ENCODE measurements at regions not wholly inside any gene's neighbourhood (a gene's known extent, or its start where the extent isn't known, plus 50 kb on each side); places are given as distances from the start of the nearest gene placed in this dataset.

DNA sequence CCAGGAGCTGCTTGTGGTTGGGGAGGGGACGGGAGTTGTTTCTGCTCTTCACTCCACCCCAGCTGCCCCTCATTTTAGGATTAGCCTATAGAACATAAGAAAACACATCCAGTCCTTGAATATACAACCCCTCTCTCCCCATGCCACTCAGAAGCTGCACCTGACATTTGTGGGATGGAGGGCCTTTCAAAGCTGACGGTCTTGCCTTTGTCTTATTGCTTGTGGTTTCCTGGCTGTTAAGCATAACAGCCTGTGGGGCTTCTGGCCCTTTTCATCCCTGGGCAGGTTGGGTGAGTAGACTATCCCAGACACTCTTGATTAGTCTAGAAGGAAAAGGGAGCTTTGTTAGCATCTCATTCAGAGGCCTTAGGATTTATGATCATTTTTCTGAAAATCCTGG, 407.6 kb upstream of the BOD1L1 start:
- Histone ChIP-seq H2BK15ac (ENCODE audit: low read length) (no peak overlapping the region), H2AFZ (ENCODE audit: low read length) (no peak overlapping the region), H3K4me3 (ENCODE audit: extremely low read depth in 1 of 4, insufficient read depth in 2 of 4, low read depth in 3 of 4, low read length in 4 of 4) (no peak overlapping the region), H3K56ac (replicated peaks; ENCODE audit: insufficient read length, low read depth, low read length) (no peak overlapping the region), H3K79me2 (ENCODE audit: control insufficient read depth in 1 of 2, insufficient read depth in 2 of 2, low read length in 2 of 2) (no peaks in the 10 kb centered on the region), H3K27ac (ENCODE audit: low read depth, low read length) (no peak overlapping the region), H4K8ac (ENCODE audit: extremely low read depth, insufficient read depth, low read length) (no peak overlapping the region), H3K27me3 (replicated peaks in 1 of 4; ENCODE audit: control insufficient read depth in 3 of 4, extremely low read depth in 1 of 4, insufficient read depth in 3 of 4, low read length in 3 of 4) (no peaks in the 10 kb centered on the region), H3K4me2 (ENCODE audit: insufficient read depth in 1 of 2, low read depth in 2 of 2, low read length in 2 of 2) (no peak overlapping the region), H3K18ac (ENCODE audit: extremely low read depth, low read length) (no peak overlapping the region), H2BK120ac (replicated peaks; ENCODE audit: low read depth, low read length) (no peak overlapping the region), H3K79me1 (ENCODE audit: low read depth, low read length) (no peaks in the 10 kb centered on the region), H3K9ac (replicated peaks in 1 of 4; ENCODE audit: extremely low read depth in 1 of 4, low read depth in 3 of 4, low read length in 3 of 4) (no peak overlapping the region), H3K14ac (ENCODE audit: insufficient read length) (no peak overlapping the region), H3K23ac (ENCODE audit: insufficient read length) (no peak overlapping the region), H4K5ac (ENCODE audit: insufficient read length, low read depth, low read length) (no peak overlapping the region), H3K36me3 (ENCODE audit: control insufficient read depth in 2 of 4, insufficient read depth in 4 of 4, low read length in 3 of 4) (no peaks in the 10 kb centered on the region), H4K91ac (replicated peaks; ENCODE audit: insufficient read length, low read length) (no peak overlapping the region), H3K9me3 (ENCODE audit: insufficient read depth in 2 of 2, low read depth in 1 of 2, low read length in 1 of 2) (no peaks in the 10 kb centered on the region; a peak in 1 of 4 replicates), H3K4me1 (replicated peaks in 1 of 4; ENCODE audit: control insufficient read depth in 3 of 4, insufficient read depth in 4 of 4, low read length in 3 of 4) (no peaks in the 10 kb centered on the region), H4K20me1 (replicated peaks in 1 of 2; ENCODE audit: control insufficient read depth in 1 of 2, insufficient read depth in 2 of 2, low read length in 2 of 2) (no peaks in the 10 kb centered on the region), H3K23me2 (ENCODE audit: low read depth, low read length) (no peaks in the 10 kb centered on the region), H2AK5ac (ENCODE audit: low read depth, low read length) (no peak overlapping the region), H3K4ac (replicated peaks; ENCODE audit: insufficient read length, low read depth, low read length) (no peak overlapping the region), H2BK12ac (ENCODE audit: low read depth, low read length) (no peak overlapping the region), H2BK5ac (ENCODE audit: low read depth, low read length) (no peak overlapping the region), H2BK20ac (ENCODE audit: low read length) (no peak overlapping the region)
- FAIRE-seq (no peak), DNase-seq (ENCODE audit: low read depth in 1 of 2, low spot score in 2 of 2) (no peak)
- TF ChIP-seq CHD1 (IDR thresholded peaks at IDR 0.05; ENCODE audit: low read depth, low read length), result no peak
- no peak for TF ChIP-seq KDM4A (IDR thresholded peaks at IDR 0.05; ENCODE audit: low read depth, low read length, severe bottlenecking)
- TF ChIP-seq EGR1 (IDR thresholded peaks at IDR 0.05; ENCODE audit: borderline replicate concordance, low read depth, low read length), result no peak
- 97% methylated on average over 2 of the region's 2 CpGs; no CpG with 5 or more reads in 1 of the 2 experiments for WGBS, 2 experiments (ENCODE audit: extremely low coverage in 1 of 2, insufficient coverage in 1 of 2, insufficient read length in 1 of 2, insufficient replicate concordance in 2 of 2, low coverage in 1 of 2, low lambda C conversion rate in 2 of 2, missing lambda C conversion rate in 1 of 2)
- POLR2A ChIA-PET (ENCODE audit: partially characterized antibody), result interaction anchor here (0.7 kb wide), 1 partner anchor 914 kb away, joined by 3 read pairs; no protein-coding TSS in a partner anchor
- CTCF ChIA-PET (ENCODE audit: partially characterized antibody), result interaction anchor here (0.8 to 1.6 kb wide), 2 partner anchors 17 to 63 kb away, joined by 4 read pairs; no protein-coding TSS in a partner anchor

Data from H1 (cell line).